ENCODE measurements at regions not wholly inside any gene's neighbourhood (a gene's known extent, or its start where the extent isn't known, plus 50 kb on each side); places are given as distances from the start of the nearest gene placed in this dataset.

- H3K4me1 Mint-ChIP-seq: no peaks in the 10 kb centered on the region
- TF ChIP-seq CTCF (IDR thresholded peaks at IDR 0.05; ENCODE audit: unreplicated experiment in 3 of 3): no peak
- H3K27ac Mint-ChIP-seq: no peak overlapping the region
- H3K4me3 Mint-ChIP-seq: no peak overlapping the region
- H3K36me3 Mint-ChIP-seq (ENCODE audit: low read depth): no peaks in the 10 kb centered on the region
- H3K9me3 Mint-ChIP-seq: peaks cover 17% of the 10 kb centered on the region
- peaks cover 4% of the 10 kb centered on the region for H3K27me3 Mint-ChIP-seq (ENCODE audit: low read depth)
Observed at GRCh38 chr4:147430111-147430510, 50.8 kb upstream of the EDNRA start.

Data from nephron (organoid).